OCI-LY7 (cell line): ENCODE measurements at regions not wholly inside any gene's neighbourhood (a gene's known extent, or its start where the extent isn't known, plus 50 kb on each side); places are given as distances from the start of the nearest gene placed in this dataset.

Source experiments
- BruUV-seq: library from RNA; stranded (reverse); fragments of 400-500 nt; replicated peaks from 2 replicates; lab custom pipeline; 2021; lab: Mats Ljungman, UMichigan
- CTCF ChIA-PET: fragments of 300-600 bp; sonication (Branson Sonifier 250); formaldehyde crosslinking; loops from one replicate; lab custom pipeline; 2022; ENCODE audit warnings: antibody characterized with exemption; ENCODE audit not compliant: unreplicated experiment; lab: Charles Lee
- POLR2A ChIA-PET: fragments of 300-600 bp; sonication (Branson Sonifier 250); formaldehyde crosslinking; loops from one replicate; lab custom pipeline; 2022; ENCODE audit warnings: antibody characterized with exemption; lab: Charles Lee
- DNase-seq: peaks from one replicate; pipeline ENCODE4 v3.0.0-alpha.2; 2015; ENCODE audit warnings: low spot score
- H2AFZ ChIP-seq: fragments of 200-600 bp; sonication (generic), shearing (Covaris generic); 2 replicates; pipeline ENCODE4 v1.6.1; 2014; ENCODE audit warnings: mild to moderate bottlenecking, antibody characterized with exemption, low read length, moderate library complexity
- H3K27ac ChIP-seq: fragments of 200-600 bp; sonication (generic); 2 replicates; pipeline ENCODE4 v1.5.1; 2014; ENCODE audit warnings: mixed run types, low read depth, mild to moderate bottlenecking, moderate library complexity, low read length, inconsistent platforms; ENCODE audit not compliant: poor library complexity, severe bottlenecking
- H3K36me3 ChIP-seq: fragments of 200-600 bp; sonication (generic); 2 replicates; pipeline ENCODE4 v1.6.1; 2014; ENCODE audit warnings: mild to moderate bottlenecking, antibody characterized with exemption, low read length, moderate library complexity, mixed read lengths; ENCODE audit not compliant: insufficient read depth
- H3K4me1 ChIP-seq: fragments of 200-600 bp; sonication (generic); 2 replicates; pipeline ENCODE4 v1.5.1; 2014; ENCODE audit warnings: mild to moderate bottlenecking, low read length; ENCODE audit not compliant: insufficient read depth, poor library complexity, severe bottlenecking
- H3K4me2 ChIP-seq: fragments of 200-600 bp; sonication (generic); 2 replicates; pipeline ENCODE4 v1.6.1; 2014; ENCODE audit warnings: mild to moderate bottlenecking, low read length
- H3K4me3 ChIP-seq: fragments of 200-600 bp; sonication (generic); 2 replicates; pipeline ENCODE4 v1.5.1; 2014; ENCODE audit warnings: mild to moderate bottlenecking, low read depth, low read length; ENCODE audit not compliant: poor library complexity, severe bottlenecking
- H3K79me2 ChIP-seq: fragments of 200-600 bp; sonication (generic); 2 replicates; pipeline ENCODE4 v1.6.1; 2016; ENCODE audit warnings: low read depth, mild to moderate bottlenecking, low read length, moderate library complexity, mixed read lengths; ENCODE audit not compliant: insufficient read depth
- H3K9me2 ChIP-seq: fragments of 200-600 bp; sonication (generic); 2 replicates; pipeline ENCODE4 v1.6.1; 2016; ENCODE audit warnings: mild to moderate bottlenecking, low read length, mixed read lengths; ENCODE audit not compliant: insufficient read depth
- H3K9me3 ChIP-seq: fragments of 200-600 bp; sonication (generic); 2 replicates; pipeline ENCODE4 v1.6.1; 2014; ENCODE audit warnings: mild to moderate bottlenecking, mixed run types, low read length, mixed read lengths
- H4K20me1 ChIP-seq: fragments of 200-600 bp; sonication (generic); 2 replicates; pipeline ENCODE4 v1.6.1; 2014; ENCODE audit warnings: mild to moderate bottlenecking, antibody characterized with exemption, low read length, moderate library complexity, mixed read lengths; ENCODE audit not compliant: insufficient read depth
- EZH2phosphoT487 ChIP-seq: fragments of 200-600 bp; sonication (generic); IDR thresholded peaks from 2 replicates; pipeline ENCODE4 v1.6.1; 2018; ENCODE audit warnings: low read depth, borderline replicate concordance, mild to moderate bottlenecking, mixed run types, antibody characterized with exemption, low read length, moderate library complexity, mixed read lengths
- intact Hi-C: fragments of 100-400 bp; cut with micrococcal nuclease; formaldehyde crosslinking; loops from one replicate; pipeline ENCODE4 v1.10.0; 2022; ENCODE audit not compliant: unreplicated experiment
- TF ChIP-seq, protein P1 (sequence below): fragments of 200-600 bp; sonication (generic); conservative IDR thresholded peaks from 2 replicates; pipeline ENCODE4 v1.5.1; 2014; ENCODE audit warnings: mild to moderate bottlenecking, antibody characterized with exemption, low read length, moderate library complexity, mixed read lengths

DNA sequence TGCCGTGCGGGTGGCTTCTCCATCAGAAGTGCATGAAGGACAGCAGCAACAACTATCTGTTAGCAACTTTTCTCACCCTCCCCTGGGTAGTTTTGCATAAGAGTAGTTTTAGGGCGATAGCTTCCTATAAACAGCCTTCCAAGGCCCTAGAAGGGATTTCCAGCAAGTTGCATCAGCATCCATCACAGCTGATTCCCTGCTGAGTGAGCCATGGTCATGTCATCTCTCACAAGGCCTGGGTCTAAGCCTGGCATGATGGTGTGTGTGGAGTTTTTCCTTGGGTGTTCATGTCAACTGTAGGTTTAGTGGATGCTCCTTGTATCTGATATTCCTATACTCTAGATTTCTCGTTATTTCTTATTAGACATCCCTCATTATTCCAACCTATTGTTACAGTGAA is 2324.7 kb upstream of the AGA start:
- POLR2A ChIA-PET = no interaction called here
- intact Hi-C loops = no loop called here
- Histone ChIP-seq H4K20me1 (no peaks in the 10 kb centered on the region), H3K9me2 (no peaks in the 10 kb centered on the region), H3K27ac (no peak overlapping the region), H2AFZ (no peak overlapping the region), H3K36me3 (no peaks in the 10 kb centered on the region), H3K79me2 (no peaks in the 10 kb centered on the region), H3K4me3 (no peak overlapping the region), H3K4me1 (no peaks in the 10 kb centered on the region), H3K4me2 (no peak overlapping the region), H3K9me3 (no peaks in the 10 kb centered on the region)
- no TSS peak for BruUV-seq
- no peak for TF ChIP-seq EZH2phosphoT487
- TF ChIP-seq, protein P1, sequence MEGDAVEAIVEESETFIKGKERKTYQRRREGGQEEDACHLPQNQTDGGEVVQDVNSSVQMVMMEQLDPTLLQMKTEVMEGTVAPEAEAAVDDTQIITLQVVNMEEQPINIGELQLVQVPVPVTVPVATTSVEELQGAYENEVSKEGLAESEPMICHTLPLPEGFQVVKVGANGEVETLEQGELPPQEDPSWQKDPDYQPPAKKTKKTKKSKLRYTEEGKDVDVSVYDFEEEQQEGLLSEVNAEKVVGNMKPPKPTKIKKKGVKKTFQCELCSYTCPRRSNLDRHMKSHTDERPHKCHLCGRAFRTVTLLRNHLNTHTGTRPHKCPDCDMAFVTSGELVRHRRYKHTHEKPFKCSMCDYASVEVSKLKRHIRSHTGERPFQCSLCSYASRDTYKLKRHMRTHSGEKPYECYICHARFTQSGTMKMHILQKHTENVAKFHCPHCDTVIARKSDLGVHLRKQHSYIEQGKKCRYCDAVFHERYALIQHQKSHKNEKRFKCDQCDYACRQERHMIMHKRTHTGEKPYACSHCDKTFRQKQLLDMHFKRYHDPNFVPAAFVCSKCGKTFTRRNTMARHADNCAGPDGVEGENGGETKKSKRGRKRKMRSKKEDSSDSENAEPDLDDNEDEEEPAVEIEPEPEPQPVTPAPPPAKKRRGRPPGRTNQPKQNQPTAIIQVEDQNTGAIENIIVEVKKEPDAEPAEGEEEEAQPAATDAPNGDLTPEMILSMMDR = no peak
- no peak for DNase-seq
- CTCF ChIA-PET = no interaction called here

DNA sequence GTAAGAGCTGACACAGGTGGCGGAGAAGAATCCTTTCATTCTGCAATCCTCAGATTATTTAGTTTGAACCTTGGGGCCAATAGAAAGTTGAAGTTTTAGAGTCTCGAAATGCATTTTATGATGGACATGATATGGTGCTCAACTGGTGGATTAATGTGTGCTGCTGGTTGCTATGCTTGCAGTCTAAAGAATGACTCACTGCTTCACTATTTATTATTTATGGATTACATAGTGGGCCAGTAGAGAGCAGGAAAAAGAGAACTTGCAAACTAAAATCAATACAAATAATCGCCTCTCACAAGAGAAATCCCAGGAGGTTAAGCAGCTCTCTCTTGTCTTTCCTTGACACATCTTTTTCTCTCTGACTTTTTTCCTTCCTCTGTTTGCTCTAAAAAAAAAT is 2326.8 kb upstream of the AGA start:
- ChIA-PET CTCF (no interaction called here), POLR2A (no interaction called here)
- Histone ChIP-seq H3K4me3 (no peak overlapping the region), H3K36me3 (no peaks in the 10 kb centered on the region), H3K27ac (no peak overlapping the region), H3K4me1 (no peaks in the 10 kb centered on the region), H3K79me2 (no peaks in the 10 kb centered on the region), H3K4me2 (no peak overlapping the region), H2AFZ (no peak overlapping the region), H3K9me3 (no peaks in the 10 kb centered on the region), H3K9me2 (no peaks in the 10 kb centered on the region), H4K20me1 (no peaks in the 10 kb centered on the region)
- BruUV-seq = no TSS peak
- intact Hi-C loops = no loop called here
- TF ChIP-seq EZH2phosphoT487 = no peak
- TF ChIP-seq, protein P1 = no peak
- DNase-seq = no peak

DNA sequence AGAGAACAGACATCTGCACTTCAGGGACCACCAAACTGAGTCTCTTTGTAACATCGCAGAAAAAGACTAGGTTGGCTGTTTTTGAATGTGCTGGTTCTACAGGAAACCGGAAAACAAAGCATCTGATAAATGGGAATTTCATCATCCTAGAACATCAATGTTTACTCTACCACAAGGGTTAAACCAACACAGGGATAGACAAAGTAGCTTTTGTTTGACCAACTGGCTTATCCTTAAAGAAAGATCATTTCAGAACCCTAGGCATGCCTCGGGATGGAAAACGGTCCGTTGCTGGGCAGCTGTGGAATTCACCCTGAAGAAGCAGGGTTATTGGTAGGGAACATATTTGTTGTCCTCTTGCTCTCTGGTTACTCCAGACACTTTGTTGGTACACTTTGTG is 2355.5 kb upstream of the AGA start:
- Histone ChIP-seq H3K9me3 (no peaks in the 10 kb centered on the region), H3K4me1 (no peaks in the 10 kb centered on the region), H3K79me2 (no peaks in the 10 kb centered on the region), H3K36me3 (no peaks in the 10 kb centered on the region), H3K4me2 (no peak overlapping the region), H2AFZ (no peak overlapping the region), H3K9me2 (no peaks in the 10 kb centered on the region), H4K20me1 (no peaks in the 10 kb centered on the region), H3K4me3 (no peak overlapping the region), H3K27ac (no peak overlapping the region)
- CTCF ChIA-PET = no interaction called here
- TF ChIP-seq, protein P1 = no peak
- no peak for TF ChIP-seq EZH2phosphoT487
- POLR2A ChIA-PET = no interaction called here
- no TSS peak for BruUV-seq
- intact Hi-C loops = no loop called here
- DNase-seq = no peak
